H9 (cell line): ENCODE measurements at regions not wholly inside any gene's neighbourhood (a gene's known extent, or its start where the extent isn't known, plus 50 kb on each side); places are given as distances from the start of the nearest gene placed in this dataset.

Experiments used
- DNase-seq: peaks from one replicate; pipeline ENCODE4 v3.0.0-alpha.2; 2017
- H2AFZ ChIP-seq: one replicate; pipeline ENCODE4 v1.6.1; 2013; ENCODE audit warnings: mild to moderate bottlenecking, low read length, control low read depth, moderate library complexity
- H2AK5ac ChIP-seq: 2 replicates; pipeline ENCODE4 v1.6.1; 2013; ENCODE audit warnings: low read length, control low read depth, mixed read lengths; ENCODE audit not compliant: insufficient read length
- H2BK120ac ChIP-seq: one replicate; pipeline ENCODE4 v1.6.1; 2013; ENCODE audit warnings: low read depth, mild to moderate bottlenecking, low read length, control low read depth, inconsistent platforms; ENCODE audit not compliant: poor library complexity, severe bottlenecking
- H2BK12ac ChIP-seq: 2 replicates; pipeline ENCODE4 v1.6.1; 2013; ENCODE audit warnings: low read length, control low read depth, mixed read lengths, low read depth; ENCODE audit not compliant: insufficient read length
- H2BK15ac ChIP-seq: 2 replicates; pipeline ENCODE4 v1.6.1; 2013; ENCODE audit warnings: low read depth, low read length, control low read depth
- H2BK20ac ChIP-seq: one replicate; pipeline ENCODE4 v1.6.1; 2013; ENCODE audit warnings: low read depth, mild to moderate bottlenecking, low read length, control low read depth, inconsistent platforms; ENCODE audit not compliant: poor library complexity, severe bottlenecking
- H2BK5ac ChIP-seq: 2 replicates; pipeline ENCODE4 v1.6.1; 2013; ENCODE audit warnings: low read length, control low read depth, mixed read lengths; ENCODE audit not compliant: insufficient read length
- H3K14ac ChIP-seq: 2 replicates; pipeline ENCODE4 v1.6.1; 2013; ENCODE audit warnings: low read length, control low read depth; ENCODE audit not compliant: insufficient read depth
- H3K18ac ChIP-seq: 2 replicates; pipeline ENCODE4 v1.6.1; 2013; ENCODE audit warnings: low read depth, mild to moderate bottlenecking, mixed read lengths, low read length, control low read depth; ENCODE audit not compliant: insufficient read length
- H3K23ac ChIP-seq: 2 replicates; pipeline ENCODE4 v1.6.1; 2013; ENCODE audit warnings: low read length, control low read depth, mixed read lengths, low read depth; ENCODE audit not compliant: insufficient read length
- H3K23me2 ChIP-seq: 2 replicates; pipeline ENCODE4 v1.6.1; 2013; ENCODE audit warnings: low read depth, mild to moderate bottlenecking, mixed read lengths, low read length, control low read depth; ENCODE audit not compliant: insufficient read length, poor library complexity, severe bottlenecking
- H3K27ac ChIP-seq: 2 replicates; pipeline ENCODE4 v1.5.1; 2013; ENCODE audit warnings: low read length, control low read depth, mixed read lengths, low read depth; ENCODE audit not compliant: insufficient read length
- H3K27me3 ChIP-seq: 2 replicates; pipeline ENCODE4 v1.6.1; 2013; ENCODE audit warnings: low read length, control low read depth, inconsistent platforms; ENCODE audit not compliant: insufficient read depth
- H3K4ac ChIP-seq: 2 replicates; pipeline ENCODE4 v1.6.1; 2013; ENCODE audit warnings: low read depth, mild to moderate bottlenecking, control low read depth, inconsistent platforms, low read length, moderate library complexity
- H3K4me1 ChIP-seq: 2 replicates; pipeline ENCODE4 v1.6.1; 2013; ENCODE audit warnings: low read length, control low read depth, inconsistent platforms; ENCODE audit not compliant: insufficient read depth
- H3K4me2 ChIP-seq: 2 replicates; pipeline ENCODE4 v1.6.1; 2013; ENCODE audit warnings: low read length, control low read depth, mixed read lengths; ENCODE audit not compliant: insufficient read length, insufficient read depth
- H3K56ac ChIP-seq: 2 replicates; pipeline ENCODE4 v1.6.1; 2013; ENCODE audit warnings: low read depth, mild to moderate bottlenecking, mixed read lengths, low read length, control low read depth; ENCODE audit not compliant: insufficient read length
- H3K79me1 ChIP-seq: 2 replicates; pipeline ENCODE4 v1.6.1; 2013; ENCODE audit warnings: low read depth, mild to moderate bottlenecking, moderate library complexity, low read length, control low read depth, inconsistent platforms; ENCODE audit not compliant: insufficient read depth, poor library complexity, severe bottlenecking
- H3K79me2 ChIP-seq: 2 replicates; pipeline ENCODE4 v1.6.1; 2013; ENCODE audit warnings: low read length, control low read depth, inconsistent platforms; ENCODE audit not compliant: insufficient read depth
- H3K9ac ChIP-seq: 2 replicates; pipeline ENCODE4 v1.6.1; 2013; ENCODE audit warnings: low read length, control low read depth, mixed read lengths; ENCODE audit not compliant: insufficient read length; ENCODE audit errors: extremely low read depth
- H3K9me3 ChIP-seq: one replicate; pipeline ENCODE4 v1.6.1; 2013; ENCODE audit warnings: low read depth, low read length, inconsistent platforms; ENCODE audit not compliant: control insufficient read depth
- H3T11ph ChIP-seq: one replicate; pipeline ENCODE4 v1.6.1; 2013; ENCODE audit warnings: mild to moderate bottlenecking, low read length, control low read depth, inconsistent platforms
- H4K20me1 ChIP-seq: one replicate; pipeline ENCODE4 v1.6.1; 2013; ENCODE audit not compliant: control insufficient read depth, insufficient read length, insufficient read depth
- H4K5ac ChIP-seq: 2 replicates; pipeline ENCODE4 v1.6.1; 2013; ENCODE audit warnings: low read depth, mild to moderate bottlenecking, mixed read lengths, low read length, control low read depth; ENCODE audit not compliant: insufficient read length
- H4K8ac ChIP-seq: replicated peaks from 2 replicates; pipeline ENCODE4 v1.6.1; 2013; ENCODE audit warnings: low read length, control low read depth, mixed read lengths, low read depth; ENCODE audit not compliant: insufficient read length
- H4K91ac ChIP-seq: 2 replicates; pipeline ENCODE4 v1.6.1; 2013; ENCODE audit warnings: low read depth, mild to moderate bottlenecking, moderate library complexity, mixed read lengths, low read length, control low read depth; ENCODE audit not compliant: insufficient read length
- H3K27ac Mint-ChIP-seq, 3 experiments: 2 replicates in 2 of 3; 3 replicates in 1 of 3; pipeline ENCODE4 v1.8.0; 2020 to 2021; ENCODE audit warnings: mixed read lengths in 3 of 3, mild to moderate bottlenecking in 1 of 3, moderate library complexity in 1 of 3
- H3K27me3 Mint-ChIP-seq: 2 replicates; pipeline ENCODE4 v1.8.0; 2021; ENCODE audit warnings: low read depth, mild to moderate bottlenecking, moderate library complexity, mixed read lengths
- H3K36me3 Mint-ChIP-seq, 3 experiments: 2 replicates in 2 of 3; 3 replicates in 1 of 3; pipeline ENCODE4 v1.8.0; 2020 to 2021; ENCODE audit warnings: low read depth in 3 of 3, mixed read lengths in 3 of 3; ENCODE audit not compliant: insufficient read depth in 1 of 3
- H3K4me1 Mint-ChIP-seq, 2 experiments: 2 replicates each; pipeline ENCODE4 v1.8.0; 2020; ENCODE audit warnings: mixed read lengths in 2 of 2
- H3K4me3 Mint-ChIP-seq, 2 experiments: 2 replicates in 1 of 2; 3 replicates in 1 of 2; pipeline ENCODE4 v1.8.0; 2020 to 2021; ENCODE audit warnings: mild to moderate bottlenecking in 2 of 2, mixed read lengths in 2 of 2, moderate library complexity in 1 of 2
- H3K9me3 Mint-ChIP-seq, 2 experiments: 2 replicates in 1 of 2; 3 replicates in 1 of 2; pipeline ENCODE4 v1.8.0; 2020; ENCODE audit warnings: mild to moderate bottlenecking in 2 of 2, mixed read lengths in 2 of 2, moderate library complexity in 1 of 2
- WGBS: extraction: QIAGEN DNeasy Blood & Tissue Kit; methylation state at CpG from one replicate; pipeline ENCODE4 v1.1.7; 2013; ENCODE audit warnings: missing lambda C conversion rate, low lambda C conversion rate, mixed read lengths; ENCODE audit not compliant: insufficient read length; ENCODE audit errors: extremely low coverage; 5-methylcytosine and 5-hydroxymethylcytosine counted together
- TF ChIP-seq, protein P1 (sequence below): fragments of 200-600 bp; sonication (generic); conservative IDR thresholded peaks from 3 replicates; pipeline ENCODE4 v1.8.0; 2021; ENCODE audit warnings: antibody characterized with exemption, mild to moderate bottlenecking

DNA sequence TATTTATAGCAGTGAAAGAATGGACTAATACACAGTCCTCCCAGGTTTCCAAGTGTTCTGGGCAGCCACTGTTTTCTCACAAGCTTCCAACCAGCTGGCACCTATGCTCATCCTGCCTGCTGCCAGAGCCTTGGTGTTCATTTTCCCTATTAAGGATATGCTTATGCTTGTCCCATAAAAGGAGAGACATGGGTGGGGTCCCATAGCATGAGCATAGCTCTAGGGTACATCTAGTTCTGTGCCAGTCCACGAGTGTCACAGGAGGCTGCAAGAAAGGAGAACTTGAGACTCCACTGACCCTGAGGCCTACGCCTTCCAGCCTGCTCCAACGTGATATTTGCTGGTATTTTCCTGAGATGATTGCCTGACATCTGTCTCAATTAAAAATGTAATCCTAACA is 192.4 kb upstream of the PTGFR start:
- peaks cover 4% of the 10 kb centered on the region in 2 experiments; a peak in 1 of 5 replicates for H3K9me3 Mint-ChIP-seq
- Histone ChIP-seq H3K27ac (no peak overlapping the region), H3K9me3 (no peaks in the 10 kb centered on the region), H4K91ac (no peak overlapping the region), H4K8ac (no peak overlapping the region), H2BK15ac (no peak overlapping the region), H4K20me1 (no peaks in the 10 kb centered on the region), H2BK20ac (no peak overlapping the region), H2AK5ac (no peak overlapping the region), H2AFZ (no peak overlapping the region), H3T11ph (no peak overlapping the region), H3K79me2 (no peaks in the 10 kb centered on the region), H3K4me2 (no peak overlapping the region), H2BK12ac (no peak overlapping the region), H2BK5ac (no peak overlapping the region), H3K23me2 (no peaks in the 10 kb centered on the region), H3K56ac (no peak overlapping the region), H3K79me1 (no peaks in the 10 kb centered on the region), H3K4ac (no peak overlapping the region), H3K14ac (no peak overlapping the region), H3K27me3 (no peaks in the 10 kb centered on the region), H4K5ac (no peak overlapping the region), H3K23ac (no peak overlapping the region), H2BK120ac (no peak overlapping the region), H3K18ac (no peak overlapping the region), H3K9ac (no peak overlapping the region), H3K4me1 (no peaks in the 10 kb centered on the region)
- TF ChIP-seq, protein P1, sequence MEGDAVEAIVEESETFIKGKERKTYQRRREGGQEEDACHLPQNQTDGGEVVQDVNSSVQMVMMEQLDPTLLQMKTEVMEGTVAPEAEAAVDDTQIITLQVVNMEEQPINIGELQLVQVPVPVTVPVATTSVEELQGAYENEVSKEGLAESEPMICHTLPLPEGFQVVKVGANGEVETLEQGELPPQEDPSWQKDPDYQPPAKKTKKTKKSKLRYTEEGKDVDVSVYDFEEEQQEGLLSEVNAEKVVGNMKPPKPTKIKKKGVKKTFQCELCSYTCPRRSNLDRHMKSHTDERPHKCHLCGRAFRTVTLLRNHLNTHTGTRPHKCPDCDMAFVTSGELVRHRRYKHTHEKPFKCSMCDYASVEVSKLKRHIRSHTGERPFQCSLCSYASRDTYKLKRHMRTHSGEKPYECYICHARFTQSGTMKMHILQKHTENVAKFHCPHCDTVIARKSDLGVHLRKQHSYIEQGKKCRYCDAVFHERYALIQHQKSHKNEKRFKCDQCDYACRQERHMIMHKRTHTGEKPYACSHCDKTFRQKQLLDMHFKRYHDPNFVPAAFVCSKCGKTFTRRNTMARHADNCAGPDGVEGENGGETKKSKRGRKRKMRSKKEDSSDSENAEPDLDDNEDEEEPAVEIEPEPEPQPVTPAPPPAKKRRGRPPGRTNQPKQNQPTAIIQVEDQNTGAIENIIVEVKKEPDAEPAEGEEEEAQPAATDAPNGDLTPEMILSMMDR: no peak
- no peak for DNase-seq
- no peak overlapping the region for H3K4me3 Mint-ChIP-seq
- H3K36me3 Mint-ChIP-seq: no peaks in the 10 kb centered on the region
- no peak overlapping the region for H3K27ac Mint-ChIP-seq
- H3K4me1 Mint-ChIP-seq: no peaks in the 10 kb centered on the region; a peak in 2 of 4 replicates
- no peaks in the 10 kb centered on the region; the same call in none of the 2 replicates for H3K27me3 Mint-ChIP-seq
- no CpG with 5 or more reads among the region's 3 CpGs for WGBS
